ENCODE measurements at regions not wholly inside any gene's neighbourhood (a gene's known extent, or its start where the extent isn't known, plus 50 kb on each side); places are given as distances from the start of the nearest gene placed in this dataset.

GRCh38 chr10:125296598-125296997, 136.2 kb upstream of the CTBP2 start:
- DNase-seq (ENCODE audit: low read depth), result no peak
- no peak for TF ChIP-seq CTCF (conservative IDR thresholded peaks at IDR 0.05; ENCODE audit: low read depth, low read length)
- H3K4me3 ChIP-seq (ENCODE audit: low read depth, low read length), result no peak overlapping the region

GRCh38 chr10:125294109-125294508, 133.7 kb upstream of the CTBP2 start:
- no peak overlapping the region for H3K4me3 ChIP-seq (ENCODE audit: low read depth, low read length)
- TF ChIP-seq CTCF (conservative IDR thresholded peaks at IDR 0.05; ENCODE audit: low read depth, low read length), result no peak
- DNase-seq (ENCODE audit: low read depth), result no peak

- no peak for TF ChIP-seq CTCF (conservative IDR thresholded peaks at IDR 0.05; ENCODE audit: low read depth, low read length)
- no peak for DNase-seq (ENCODE audit: low read depth)
Observed at GRCh38 chr10:125291836-125292235, 131.5 kb upstream of the CTBP2 start.

GRCh38 chr10:125289461-125289860, 129.1 kb upstream of the CTBP2 start:
- no peak for DNase-seq (ENCODE audit: low read depth)
- H3K4me3 ChIP-seq (ENCODE audit: low read depth, low read length), result no peak overlapping the region
- TF ChIP-seq CTCF (conservative IDR thresholded peaks at IDR 0.05; ENCODE audit: low read depth, low read length), result no peak

More at GRCh38 chr10:125291836-125292235, 131.5 kb upstream of the CTBP2 start:
- H3K4me3 ChIP-seq (ENCODE audit: low read depth, low read length), result no peak overlapping the region

GRCh38 chr10:125284875-125285597, 124.7 kb upstream of the CTBP2 start:
- H3K4me3 ChIP-seq (ENCODE audit: low read depth, low read length), result no peak overlapping the region
- DNase-seq (ENCODE audit: low read depth), result no peak
- TF ChIP-seq CTCF (conservative IDR thresholded peaks at IDR 0.05; ENCODE audit: low read depth, low read length), result no peak

GRCh38 chr10:125283836-125284614, 123.7 kb upstream of the CTBP2 start:
- H3K4me3 ChIP-seq (ENCODE audit: low read depth, low read length), result no peak overlapping the region
- DNase-seq (ENCODE audit: low read depth), result no peak
- no peak for TF ChIP-seq CTCF (conservative IDR thresholded peaks at IDR 0.05; ENCODE audit: low read depth, low read length)

Measured in choroid plexus epithelial cell (primary cell).